SU-DHL-6 (cell line): ENCODE measurements at regions not wholly inside any gene's neighbourhood (a gene's known extent, or its start where the extent isn't known, plus 50 kb on each side); places are given as distances from the start of the nearest gene placed in this dataset.

ENCODE experiments used
- H2AFZ ChIP-seq: fragments of 200-600 bp; sonication (generic); 2 replicates; pipeline ENCODE4 v1.6.1; 2014; ENCODE audit warnings: low read depth, mild to moderate bottlenecking, moderate library complexity, mixed read lengths, antibody characterized with exemption, low read length; ENCODE audit not compliant: severe bottlenecking
- H3F3A ChIP-seq: fragments of 200-600 bp; shearing (Covaris generic); 2 replicates; pipeline ENCODE4 v1.6.0; 2016; ENCODE audit warnings: antibody characterized with exemption, mild to moderate bottlenecking; ENCODE audit not compliant: insufficient read depth
- H3K27ac ChIP-seq: fragments of 200-600 bp; sonication (generic); 2 replicates; pipeline ENCODE4 v1.5.1; 2016; ENCODE audit warnings: low read depth, mild to moderate bottlenecking, low read length, moderate library complexity, mixed read lengths
- H3K27me3 ChIP-seq: fragments of 200-600 bp; sonication (generic), shearing (Covaris generic); 2 replicates; pipeline ENCODE4 v1.6.0; 2014; ENCODE audit warnings: mild to moderate bottlenecking, low read length
- H3K36me3 ChIP-seq: fragments of 200-600 bp; sonication (generic); 2 replicates; pipeline ENCODE4 v1.6.1; 2014; ENCODE audit warnings: mild to moderate bottlenecking, low read length, mixed read lengths
- H3K4me2 ChIP-seq: fragments of 300-600, 200-600 bp; shearing (Covaris generic), sonication (generic); 2 replicates; pipeline ENCODE4 v1.6.0; 2014; ENCODE audit warnings: low read length, low read depth, mild to moderate bottlenecking; ENCODE audit not compliant: poor library complexity, severe bottlenecking
- H3K4me3 ChIP-seq: fragments of 200-600 bp; sonication (generic); 2 replicates; pipeline ENCODE4 v1.5.1; 2014; ENCODE audit warnings: antibody characterized with exemption, low read length, mild to moderate bottlenecking, mixed read lengths; ENCODE audit not compliant: insufficient read depth, poor library complexity, severe bottlenecking
- H3K79me2 ChIP-seq: fragments of 200-600 bp; sonication (generic); 2 replicates; pipeline ENCODE4 v1.6.1; 2014; ENCODE audit warnings: mild to moderate bottlenecking, low read length, moderate library complexity; ENCODE audit not compliant: insufficient read depth
- H3K9ac ChIP-seq: fragments of 200-600 bp; sonication (generic); 2 replicates; pipeline ENCODE4 v1.7.0; 2014; ENCODE audit warnings: mild to moderate bottlenecking, low read length
- H3K9me2 ChIP-seq: fragments of 200-600 bp; sonication (generic); replicated peaks from 2 replicates; pipeline ENCODE4 v1.6.1; 2014; ENCODE audit warnings: low read length; ENCODE audit not compliant: insufficient read depth
- H3K9me3 ChIP-seq: fragments of 200-600 bp; sonication (generic); 2 replicates; pipeline ENCODE4 v1.6.1; 2014; ENCODE audit warnings: low read length, mixed read lengths; ENCODE audit not compliant: insufficient read depth
- H4K20me1 ChIP-seq: fragments of 200-600 bp; sonication (generic); 2 replicates; pipeline ENCODE4 v1.6.1; 2014; ENCODE audit warnings: low read depth, mild to moderate bottlenecking, antibody characterized with exemption, low read length, moderate library complexity, mixed read lengths
- CTCF ChIP-seq: fragments of 200-600 bp; sonication (generic); IDR thresholded peaks from one replicate; pipeline ENCODE4 v1.5.1; 2017; ENCODE audit warnings: antibody characterized with exemption, mild to moderate bottlenecking, low read length, moderate library complexity; ENCODE audit not compliant: insufficient read depth, poor library complexity, severe bottlenecking
- EZH2phosphoT487 ChIP-seq: fragments of 200-600 bp; sonication (generic), shearing (Covaris generic); conservative IDR thresholded peaks from 2 replicates; pipeline ENCODE4 v1.6.1; 2018; ENCODE audit warnings: mild to moderate bottlenecking, antibody characterized with exemption, low read length, moderate library complexity, mixed read lengths

GRCh38 chr7:46628389-46628788 lies 707.3 kb upstream of the IGFBP3 start:
- no peak overlapping the region for H3K4me3 ChIP-seq
- H3F3A ChIP-seq, result no peaks in the 10 kb centered on the region

GRCh38 chr7:46626691-46627310 lies 705.7 kb upstream of the IGFBP3 start:
- no peak overlapping the region for H3K4me3 ChIP-seq
- no peaks in the 10 kb centered on the region for H3K27me3 ChIP-seq
- H2AFZ ChIP-seq, result no peak overlapping the region
- H3K4me2 ChIP-seq, result no peak overlapping the region
- H3K36me3 ChIP-seq, result no peaks in the 10 kb centered on the region
- H3K9ac ChIP-seq, result no peak overlapping the region
- TF ChIP-seq CTCF (no peak), EZH2phosphoT487 (no peak)
- no peaks in the 10 kb centered on the region for H4K20me1 ChIP-seq
- H3K9me2 ChIP-seq, result no peaks in the 10 kb centered on the region
- no peaks in the 10 kb centered on the region for H3K9me3 ChIP-seq
- H3K79me2 ChIP-seq, result no peaks in the 10 kb centered on the region
- H3K27ac ChIP-seq, result no peak overlapping the region
- H3F3A ChIP-seq, result no peaks in the 10 kb centered on the region

More at GRCh38 chr7:46628389-46628788, 707.3 kb upstream of the IGFBP3 start:
- Histone ChIP-seq H3K27me3 (no peaks in the 10 kb centered on the region), H3K36me3 (no peaks in the 10 kb centered on the region), H3K9me2 (no peaks in the 10 kb centered on the region), H3K9ac (no peak overlapping the region), H3K4me2 (no peak overlapping the region), H3K79me2 (no peaks in the 10 kb centered on the region), H3K9me3 (no peaks in the 10 kb centered on the region), H2AFZ (no peak overlapping the region), H3K27ac (no peak overlapping the region), H4K20me1 (no peaks in the 10 kb centered on the region)
- TF ChIP-seq CTCF (no peak), EZH2phosphoT487 (no peak)

GRCh38 chr7:46626261-46626660 lies 705.2 kb upstream of the IGFBP3 start:
- H3F3A ChIP-seq, result no peaks in the 10 kb centered on the region
- TF ChIP-seq EZH2phosphoT487, result no peak
- no peak for TF ChIP-seq CTCF
- no peak overlapping the region for H3K27ac ChIP-seq
- H3K4me3 ChIP-seq, result no peak overlapping the region
- H3K4me2 ChIP-seq, result no peak overlapping the region
- H3K36me3 ChIP-seq, result no peaks in the 10 kb centered on the region
- no peaks in the 10 kb centered on the region for H3K9me2 ChIP-seq
- no peak overlapping the region for H2AFZ ChIP-seq
- no peak overlapping the region for H3K9ac ChIP-seq
- no peaks in the 10 kb centered on the region for H4K20me1 ChIP-seq
- H3K27me3 ChIP-seq, result no peaks in the 10 kb centered on the region
- H3K79me2 ChIP-seq, result no peaks in the 10 kb centered on the region
- no peaks in the 10 kb centered on the region for H3K9me3 ChIP-seq
